NOMO-1 treated with DMSO at 0.1 percent for 48 hours (cell line): ENCODE measurements at regions not wholly inside any gene's neighbourhood (a gene's known extent, or its start where the extent isn't known, plus 50 kb on each side); places are given as distances from the start of the nearest gene placed in this dataset.
"Not testable (repeated sequence)": the region's sequence is repeated elsewhere in the genome, so short reads cannot be mapped to it uniquely, and the experiment has no call there.

Source experiments
- DNase-seq: peaks from one replicate; lab custom pipeline; 2025; ENCODE audit not compliant: unreplicated experiment; lab: John Stamatoyannopoulos, UW

- not testable (repeated sequence) for DNase-seq
Observed at GRCh38 chr4:57729775-57730570, 619.8 kb upstream of the IGFBP7 start.

GRCh38 chr4:57726154-57726553, 616.0 kb upstream of the IGFBP7 start:
- no peak for DNase-seq

- no peak for DNase-seq
Observed at GRCh38 chr4:57719456-57719855, 609.3 kb upstream of the IGFBP7 start.

DNA sequence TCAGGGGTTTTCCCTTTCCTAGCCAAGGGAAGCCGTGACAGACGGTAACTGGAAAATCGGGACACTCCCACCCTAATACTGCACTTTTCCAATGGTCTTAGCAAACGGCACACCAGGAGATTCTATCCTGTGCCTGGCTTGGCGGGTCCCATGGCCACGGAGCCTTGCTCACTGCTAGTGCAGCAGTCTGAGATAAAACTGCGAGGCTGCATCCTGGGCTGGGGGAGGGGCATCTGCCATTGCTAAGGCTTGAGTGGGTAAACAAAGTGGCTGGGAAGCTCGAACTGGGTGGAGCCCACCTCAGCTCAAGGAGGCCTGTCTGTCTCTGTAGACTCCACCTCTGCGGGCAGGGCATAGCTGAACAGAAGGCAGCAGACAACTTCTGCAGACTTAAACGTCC, 604.1 kb upstream of the IGFBP7 start:
- not testable (repeated sequence) for DNase-seq

DNA sequence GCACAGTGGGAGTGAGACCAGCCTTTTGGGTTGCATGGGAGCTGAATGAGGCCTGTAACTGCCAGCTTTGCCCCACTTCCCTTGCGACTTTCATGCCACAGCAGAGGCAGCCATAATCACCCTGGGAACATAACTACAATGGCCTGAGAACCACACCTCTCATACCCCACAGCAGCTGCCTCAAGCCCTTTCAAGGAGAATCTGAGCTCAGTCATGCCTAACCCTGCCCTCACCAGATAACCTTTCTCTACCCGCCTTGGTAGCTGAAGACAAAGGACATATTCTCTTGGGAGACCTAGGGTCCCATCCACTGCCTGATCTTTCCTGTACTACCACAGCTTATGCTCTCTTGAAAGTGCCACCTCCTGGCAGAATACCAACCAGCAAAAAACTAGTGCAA, 599.9 kb upstream of the IGFBP7 start:
- no peak for DNase-seq

- no peak for DNase-seq
Observed at GRCh38 chr4:57691370-57691769, 581.2 kb upstream of the IGFBP7 start.

- no peak for DNase-seq
Observed at GRCh38 chr4:57689693-57690205, 579.6 kb upstream of the IGFBP7 start.

DNA sequence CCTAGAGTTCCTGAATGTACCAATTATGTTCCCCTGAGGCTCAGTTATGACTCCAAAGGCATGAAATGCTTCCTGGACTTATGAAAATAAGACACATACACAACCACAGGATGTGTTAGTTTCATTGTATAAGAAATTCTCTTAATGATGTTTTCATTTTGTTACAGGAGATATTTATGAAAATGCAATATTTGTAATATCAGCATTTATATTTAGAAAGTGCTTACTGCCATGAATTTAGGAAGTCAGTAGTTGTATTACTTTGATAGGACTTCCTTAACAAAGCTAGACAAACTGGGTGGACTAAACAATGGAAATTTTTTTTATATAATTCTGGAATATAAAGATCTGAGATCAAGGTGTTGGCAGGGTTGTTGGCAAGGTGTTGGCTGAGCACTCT, 572.1 kb upstream of the IGFBP7 start:
- no peak for DNase-seq

DNA sequence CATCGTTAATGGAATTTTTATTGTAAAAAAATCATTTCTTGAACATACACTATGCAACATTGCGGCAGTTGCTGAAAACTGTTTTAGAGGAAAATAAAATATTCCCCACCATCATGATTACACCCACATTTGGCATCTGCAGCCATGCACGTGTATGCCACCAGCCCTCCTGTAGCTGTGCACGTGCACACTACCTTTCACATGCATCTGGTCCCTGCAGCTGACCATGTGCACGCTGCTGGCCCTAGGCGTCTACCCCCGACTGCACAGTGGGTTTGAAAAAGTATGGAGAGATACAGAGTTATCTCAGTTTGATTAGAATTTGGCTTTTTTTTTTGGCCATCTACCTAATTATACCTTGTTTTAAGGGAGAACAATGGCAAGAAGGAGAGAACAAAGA, 569.8 kb upstream of the IGFBP7 start:
- no peak for DNase-seq

DNA sequence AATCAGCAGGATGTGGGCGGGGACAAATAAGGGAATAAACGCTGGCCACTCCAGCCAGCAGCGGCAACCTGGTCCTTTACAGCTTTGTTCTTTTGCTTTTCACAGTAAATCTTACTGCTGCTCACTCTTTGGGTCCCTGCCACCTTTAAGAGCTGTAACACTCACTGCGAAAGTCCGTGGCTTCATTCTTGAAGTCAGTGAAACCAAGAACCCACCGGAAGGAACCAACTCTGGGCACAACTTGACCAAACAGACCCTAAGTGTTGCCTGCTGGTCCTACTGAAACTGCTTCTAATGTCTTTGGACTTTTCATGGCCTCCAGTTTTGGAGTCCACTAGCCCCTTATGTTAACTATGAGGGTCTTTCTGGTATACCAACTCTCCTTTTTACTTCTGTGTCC, 566.2 kb upstream of the IGFBP7 start:
- DNase-seq, result no peak

- DNase-seq, result no peak
Observed at GRCh38 chr4:57672846-57673433, 562.8 kb upstream of the IGFBP7 start.

DNA sequence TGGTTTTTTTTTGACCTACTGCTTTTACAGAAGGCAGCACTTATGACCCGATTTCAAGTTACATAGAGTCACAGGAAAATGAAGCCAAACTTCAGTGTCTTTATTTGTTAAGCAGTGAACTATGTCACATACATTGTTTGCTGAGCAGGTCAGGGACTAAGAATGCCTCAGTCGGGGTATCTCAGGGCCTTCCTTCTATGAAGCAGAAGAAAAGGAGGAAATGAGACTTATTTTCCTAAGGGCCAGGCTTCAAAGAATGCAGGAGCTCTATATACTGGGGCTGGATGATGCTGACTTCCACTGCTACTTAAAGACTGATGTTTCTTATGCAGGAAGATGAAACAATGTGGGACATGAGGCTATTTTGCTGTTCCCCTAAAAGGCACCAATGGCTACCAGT, 558.4 kb upstream of the IGFBP7 start:
- DNase-seq, result no peak

- DNase-seq, result no peak
Observed at GRCh38 chr4:57665806-57666205, 555.6 kb upstream of the IGFBP7 start.

DNA sequence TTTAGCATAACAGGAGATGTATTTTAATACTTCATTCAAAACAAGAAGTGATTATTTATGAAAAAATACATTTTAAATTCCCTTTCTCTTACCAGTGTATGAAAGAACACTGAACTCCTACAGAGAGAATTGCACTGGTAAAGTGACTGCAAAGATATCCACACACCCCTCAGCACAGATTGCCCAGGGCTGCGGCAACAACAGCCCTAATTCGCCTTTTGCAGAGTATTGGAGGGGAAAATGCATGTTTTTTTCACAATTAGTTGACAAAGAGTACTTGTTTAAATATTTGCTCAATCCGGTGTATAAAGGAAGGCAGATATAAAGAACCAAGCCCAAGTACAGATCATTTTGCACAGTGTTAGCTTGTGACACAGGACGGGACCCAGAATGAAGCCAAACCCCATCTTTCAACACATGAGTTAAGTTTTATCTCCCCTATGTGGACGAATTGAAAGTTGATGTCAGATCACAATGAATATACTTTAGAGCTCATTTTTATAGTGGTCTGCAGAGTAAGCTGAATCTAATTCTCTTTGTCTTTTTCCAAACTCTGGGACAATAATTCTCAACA, 551.4 kb upstream of the IGFBP7 start:
- DNase-seq, result no peak

- no peak for DNase-seq
Observed at GRCh38 chr4:57658673-57659072, 548.5 kb upstream of the IGFBP7 start.

- DNase-seq, result no peak
Observed at GRCh38 chr4:57658188-57658587, 548.0 kb upstream of the IGFBP7 start.

- no peak for DNase-seq
Observed at GRCh38 chr4:57655342-57655741, 545.2 kb upstream of the IGFBP7 start.

GRCh38 chr4:57652779-57653178, 542.6 kb upstream of the IGFBP7 start:
- DNase-seq, result no peak

GRCh38 chr4:57640391-57641100, 530.4 kb upstream of the IGFBP7 start:
- DNase-seq, result no peak

- DNase-seq, result no peak
Observed at GRCh38 chr4:57639561-57640382, 529.6 kb upstream of the IGFBP7 start.

GRCh38 chr4:57635910-57636309, 525.7 kb upstream of the IGFBP7 start:
- DNase-seq, result no peak
